ENCODE measurements at regions not wholly inside any gene's neighbourhood (a gene's known extent, or its start where the extent isn't known, plus 50 kb on each side); places are given as distances from the start of the nearest gene placed in this dataset.

GRCh38 chr5:97245386-97245785, 62.3 kb upstream of the RIOK2 start:
- no TSS peak for BruUV-seq (replicated peaks)
- intact Hi-C loops (cut with micrococcal nuclease; ENCODE audit: unreplicated experiment), result no loop called here
- Histone ChIP-seq H3K27me3 (ENCODE audit: control insufficient read depth, insufficient read depth, low read length) (no peaks in the 10 kb centered on the region), H3K27ac (ENCODE audit: low read length) (no peak overlapping the region), H3K36me3 (ENCODE audit: control insufficient read depth, insufficient read depth, low read length) (no peaks in the 10 kb centered on the region), H3K9me3 (ENCODE audit: control insufficient read depth, insufficient read depth, low read depth, low read length) (no peaks in the 10 kb centered on the region), H3K4me3 (ENCODE audit: low read depth in 2 of 2, low read length in 2 of 2) (no peak overlapping the region), H3K4me1 (ENCODE audit: control insufficient read depth, insufficient read depth, low read length) (no peaks in the 10 kb centered on the region)
- in situ Hi-C loops (cut with HindIII; ENCODE audit: low pct_unique_long_range_greater_than_20kb, low sequenced_read_pairs), result no loop called here
- TF ChIP-seq SIN3A (IDR thresholded peaks at IDR 0.05; ENCODE audit: borderline replicate concordance, insufficient read depth, low read depth, low read length) (no peak), REST (IDR thresholded peaks at IDR 0.05; ENCODE audit: insufficient read depth in 1 of 2, low read depth in 2 of 2, low read length in 1 of 2) (no peak), POLR2AphosphoS5 (IDR thresholded peaks at IDR 0.05; ENCODE audit: low read depth, low read length) (no peak), TCF7L2 (IDR thresholded peaks at IDR 0.05; ENCODE audit: low read depth, low read length) (no peak), CTCF (IDR thresholded peaks at IDR 0.05) (no peak)
- DNase-seq (ENCODE audit: low read depth, low spot score) (no peak), ATAC-seq (no peak)
- ChIA-PET CTCF (no interaction called here), POLR2A (no interaction called here)

GRCh38 chr5:97250113-97250512, 67.1 kb upstream of the RIOK2 start:
- TF ChIP-seq POLR2AphosphoS5 (IDR thresholded peaks at IDR 0.05; ENCODE audit: low read depth, low read length) (no peak), CTCF (IDR thresholded peaks at IDR 0.05) (no peak), REST (IDR thresholded peaks at IDR 0.05; ENCODE audit: insufficient read depth in 1 of 2, low read depth in 2 of 2, low read length in 1 of 2) (no peak), SIN3A (IDR thresholded peaks at IDR 0.05; ENCODE audit: borderline replicate concordance, insufficient read depth, low read depth, low read length) (no peak), TCF7L2 (IDR thresholded peaks at IDR 0.05; ENCODE audit: low read depth, low read length) (no peak)
- H3K4me1 ChIP-seq (ENCODE audit: control insufficient read depth, insufficient read depth, low read length), result no peaks in the 10 kb centered on the region
- H3K27me3 ChIP-seq (ENCODE audit: control insufficient read depth, insufficient read depth, low read length), result no peaks in the 10 kb centered on the region
- H3K4me3 ChIP-seq (ENCODE audit: low read depth in 2 of 2, low read length in 2 of 2), result no peak overlapping the region
- intact Hi-C loops (cut with micrococcal nuclease; ENCODE audit: unreplicated experiment) (no loop called here), in situ Hi-C loops (cut with HindIII; ENCODE audit: low pct_unique_long_range_greater_than_20kb, low sequenced_read_pairs) (no loop called here)
- H3K36me3 ChIP-seq (ENCODE audit: control insufficient read depth, insufficient read depth, low read length), result no peaks in the 10 kb centered on the region
- no peak for ATAC-seq
- no peaks in the 10 kb centered on the region for H3K9me3 ChIP-seq (ENCODE audit: control insufficient read depth, insufficient read depth, low read depth, low read length)
- H3K27ac ChIP-seq (ENCODE audit: low read length), result no peak overlapping the region
- CTCF ChIA-PET, result no interaction called here
- no peak for DNase-seq (ENCODE audit: low read depth, low spot score)
- POLR2A ChIA-PET, result no interaction called here
- no TSS peak for BruUV-seq (replicated peaks)
